Endothelial cell of umbilical vein (primary cell): ENCODE measurements at regions not wholly inside any gene's neighbourhood (a gene's known extent, or its start where the extent isn't known, plus 50 kb on each side); places are given as distances from the start of the nearest gene placed in this dataset.

Experiments used
- BruUV-seq: library from RNA; stranded (reverse); fragments of 400-500 nt; replicated peaks from 2 replicates; lab custom pipeline; 2021; lab: Mats Ljungman, UMichigan
- CTCF ChIA-PET: fragments of 300-600, 350-600 bp; sonication (Branson Sonifier 250); formaldehyde crosslinking; loops from one replicate; lab custom pipeline; 2021; ENCODE audit warnings: antibody characterized with exemption, inconsistent platforms; lab: Charles Lee
- POLR2A ChIA-PET: fragments of 300-600, 350-600 bp; sonication (Branson Sonifier 250); formaldehyde crosslinking; loops from one replicate; lab custom pipeline; 2021; ENCODE audit warnings: antibody characterized with exemption, inconsistent platforms; lab: Charles Lee
- DNase-seq: peaks from one replicate; pipeline ENCODE4 v3.0.0-alpha.2; 2011; ENCODE audit warnings: low read depth, low spot score
- FAIRE-seq: peaks from 2 replicates; lab custom pipeline; 2011; peaks lifted over from hg19 to GRCh38; lab: Jason Lieb, UNC
- H2AFZ ChIP-seq: 2 replicates; pipeline ENCODE4 v1.6.0; 2012; ENCODE audit warnings: low read depth, low read length, control low read depth, inconsistent platforms
- H3K27ac ChIP-seq: 2 replicates; pipeline ENCODE4 v1.5.1; 2011; ENCODE audit warnings: low read depth, mild to moderate bottlenecking, control low read depth, low read length, moderate library complexity; ENCODE audit not compliant: insufficient read depth
- H3K27me3 ChIP-seq, 2 experiments: 2 replicates each; pipeline versions ENCODE4 v1.6.0 to v1.6.1; 2011; ENCODE audit warnings: low read length in 2 of 2, mixed read lengths in 1 of 2; ENCODE audit not compliant: control insufficient read depth in 2 of 2, insufficient read depth in 2 of 2
- H3K36me3 ChIP-seq, 2 experiments: 2 replicates in 1 of 2; 3 replicates in 1 of 2; pipeline ENCODE4 v1.5.1; 2011; ENCODE audit warnings: low read length in 2 of 2, mild to moderate bottlenecking in 1 of 2, moderate library complexity in 1 of 2; ENCODE audit not compliant: control insufficient read depth in 2 of 2, insufficient read depth in 2 of 2; ENCODE audit errors: extremely low read depth in 1 of 2
- H3K4me1 ChIP-seq: 3 replicates; pipeline ENCODE4 v1.5.1; 2011; ENCODE audit warnings: mild to moderate bottlenecking, low read length; ENCODE audit not compliant: control insufficient read depth, insufficient read depth; ENCODE audit errors: extremely low read depth
- H3K4me2 ChIP-seq: 2 replicates; pipeline ENCODE4 v1.6.1; 2011; ENCODE audit warnings: low read length, control low read depth, mixed read lengths; ENCODE audit not compliant: insufficient read depth
- H3K4me3 ChIP-seq, 3 experiments: fragments of 200-600 bp in 1 of 3; sonication (generic), shearing (Covaris generic) in 1 of 3; replicated peaks in 1 of 3; 2 replicates each; pipeline ENCODE4 v1.5.1; 2011 to 2016; ENCODE audit warnings: control low read depth in 3 of 3, low read length in 3 of 3, mild to moderate bottlenecking in 2 of 3, inconsistent platforms in 1 of 3, low read depth in 1 of 3, moderate library complexity in 1 of 3; ENCODE audit not compliant: insufficient read depth in 1 of 3
- H3K79me2 ChIP-seq: 2 replicates; pipeline ENCODE4 v1.6.0; 2012; ENCODE audit warnings: low read length, inconsistent platforms; ENCODE audit not compliant: control insufficient read depth, insufficient read depth
- H3K9ac ChIP-seq: replicated peaks from 2 replicates; pipeline ENCODE3; 2011; ENCODE audit warnings: low read length, control low read depth; ENCODE audit not compliant: insufficient read depth; ENCODE audit errors: extremely low read depth
- H3K9me1 ChIP-seq: replicated peaks from 3 replicates; pipeline ENCODE4 v1.6.0; 2011; ENCODE audit warnings: mild to moderate bottlenecking, low read length; ENCODE audit not compliant: control insufficient read depth, insufficient read depth; ENCODE audit errors: extremely low read depth
- H3K9me3 ChIP-seq: replicated peaks from 2 replicates; pipeline ENCODE4 v1.5.1; 2012; ENCODE audit warnings: low read length, inconsistent platforms; ENCODE audit not compliant: control insufficient read depth, insufficient read depth
- H4K20me1 ChIP-seq: replicated peaks from 2 replicates; pipeline ENCODE3; 2011; ENCODE audit warnings: mild to moderate bottlenecking, low read length; ENCODE audit not compliant: control insufficient read depth, insufficient read depth; ENCODE audit errors: extremely low read depth
- EZH2 ChIP-seq: IDR thresholded peaks from 2 replicates; pipeline ENCODE4 v1.6.1; 2012; ENCODE audit warnings: borderline replicate concordance, low read depth, mild to moderate bottlenecking, moderate library complexity, low read length, inconsistent platforms; ENCODE audit not compliant: severe bottlenecking
- FOS ChIP-seq: IDR thresholded peaks from 2 replicates; pipeline ENCODE4 v1.6.1; 2011; ENCODE audit warnings: mild to moderate bottlenecking, low read length, moderate library complexity, borderline replicate concordance; ENCODE audit not compliant: insufficient read depth
- GATA2 ChIP-seq: IDR thresholded peaks from 2 replicates; pipeline ENCODE4 v1.7.0; 2011; ENCODE audit warnings: low read depth, mild to moderate bottlenecking, moderate library complexity, mixed read lengths, low read length; ENCODE audit not compliant: insufficient read length, insufficient read depth
- JUN ChIP-seq: IDR thresholded peaks from 2 replicates; pipeline ENCODE4 v1.6.1; 2011; ENCODE audit warnings: borderline replicate concordance, low read depth; ENCODE audit not compliant: insufficient read length, insufficient read depth
- MYC ChIP-seq: IDR thresholded peaks from one replicate; pipeline ENCODE4 v1.6.1; 2011; ENCODE audit warnings: mild to moderate bottlenecking, low read depth, low read length
- POLR2A ChIP-seq: IDR thresholded peaks from 2 replicates; pipeline ENCODE4 v1.6.1; 2012; ENCODE audit warnings: low read depth, mild to moderate bottlenecking, control low read depth, low read length
- POLR2AphosphoS5 ChIP-seq: IDR thresholded peaks from 2 replicates; pipeline ENCODE4 v1.6.1; 2012; ENCODE audit warnings: low read depth, mild to moderate bottlenecking, control low read depth, low read length, moderate library complexity; ENCODE audit not compliant: insufficient read depth
- dilution Hi-C: fragments of 300-500 bp; cut with MboI; formaldehyde crosslinking; loops from one replicate; pipeline ENCODE4 v1.15.0; 2019; ENCODE audit warnings: low sequenced_read_pairs; ENCODE audit not compliant: extremely low pct_ligation_motif_present
- intact Hi-C: fragments of 100-400 bp; cut with micrococcal nuclease; formaldehyde crosslinking; loops from one replicate; pipeline ENCODE4 v1.10.0; 2022
- TF ChIP-seq, protein P1 (sequence below), 2 donors: IDR thresholded peaks; 1 replicate in 1 of 2; 2 replicates in 1 of 2; pipeline ENCODE4 v1.5.1; 2011; ENCODE audit warnings: low read length in 2 of 2, mild to moderate bottlenecking in 2 of 2, moderate library complexity in 2 of 2, control low read depth in 1 of 2, inconsistent platforms in 1 of 2, low read depth in 1 of 2; ENCODE audit not compliant: insufficient read depth in 1 of 2; ENCODE audit errors: extremely low read depth in 1 of 2
- TF ChIP-seq, protein P2 (sequence below): IDR thresholded peaks from 2 replicates; pipeline ENCODE4 v1.6.1; 2011; ENCODE audit not compliant: insufficient read depth, insufficient read length

DNA sequence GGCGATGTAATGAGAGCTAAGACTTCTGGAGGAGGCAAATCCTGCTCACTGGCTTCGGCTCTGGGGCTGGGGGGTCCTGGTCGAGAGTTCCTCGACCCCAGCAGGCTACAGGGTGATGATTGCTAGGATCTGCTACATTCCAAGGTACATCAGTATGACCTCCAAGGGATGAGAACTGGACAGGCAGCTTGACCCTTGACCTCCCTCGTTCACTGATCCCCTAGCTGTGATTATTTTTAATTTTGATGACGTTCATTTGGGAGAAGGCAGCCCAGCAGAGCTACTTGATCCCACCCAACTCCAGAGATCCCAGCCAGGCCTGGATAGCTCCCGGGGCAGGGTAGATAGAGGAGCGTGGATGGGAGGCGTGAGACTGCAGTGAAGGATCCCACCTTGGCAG is 242.3 kb downstream of the MAF start:
- Histone ChIP-seq H3K9ac (no peak overlapping the region), H3K9me1 (no peaks in the 10 kb centered on the region), H4K20me1 (no peaks in the 10 kb centered on the region), H3K27ac (no peak overlapping the region), H3K36me3 (no peaks in the 10 kb centered on the region), H3K79me2 (no peaks in the 10 kb centered on the region), H3K4me3 (no peak overlapping the region), H3K4me1 (no peaks in the 10 kb centered on the region), H3K4me2 (no peak overlapping the region), H2AFZ (no peak overlapping the region), H3K27me3 (no peaks in the 10 kb centered on the region), H3K9me3 (peaks cover 8% of the 10 kb centered on the region)
- POLR2A ChIA-PET: no interaction called here
- dilution Hi-C loops (no loop called here), intact Hi-C loops (no loop called here)
- FAIRE-seq (no peak), DNase-seq (no peak)
- TF ChIP-seq JUN: no peak
- TF ChIP-seq, protein P1, sequence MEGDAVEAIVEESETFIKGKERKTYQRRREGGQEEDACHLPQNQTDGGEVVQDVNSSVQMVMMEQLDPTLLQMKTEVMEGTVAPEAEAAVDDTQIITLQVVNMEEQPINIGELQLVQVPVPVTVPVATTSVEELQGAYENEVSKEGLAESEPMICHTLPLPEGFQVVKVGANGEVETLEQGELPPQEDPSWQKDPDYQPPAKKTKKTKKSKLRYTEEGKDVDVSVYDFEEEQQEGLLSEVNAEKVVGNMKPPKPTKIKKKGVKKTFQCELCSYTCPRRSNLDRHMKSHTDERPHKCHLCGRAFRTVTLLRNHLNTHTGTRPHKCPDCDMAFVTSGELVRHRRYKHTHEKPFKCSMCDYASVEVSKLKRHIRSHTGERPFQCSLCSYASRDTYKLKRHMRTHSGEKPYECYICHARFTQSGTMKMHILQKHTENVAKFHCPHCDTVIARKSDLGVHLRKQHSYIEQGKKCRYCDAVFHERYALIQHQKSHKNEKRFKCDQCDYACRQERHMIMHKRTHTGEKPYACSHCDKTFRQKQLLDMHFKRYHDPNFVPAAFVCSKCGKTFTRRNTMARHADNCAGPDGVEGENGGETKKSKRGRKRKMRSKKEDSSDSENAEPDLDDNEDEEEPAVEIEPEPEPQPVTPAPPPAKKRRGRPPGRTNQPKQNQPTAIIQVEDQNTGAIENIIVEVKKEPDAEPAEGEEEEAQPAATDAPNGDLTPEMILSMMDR (IDR thresholded peaks at IDR 0.05; ENCODE audit: extremely low read depth in 1 of 2, insufficient read depth in 1 of 2, low read depth in 1 of 2, low read length in 2 of 2): no peak
- BruUV-seq: no TSS peak
- CTCF ChIA-PET: no interaction called here

DNA sequence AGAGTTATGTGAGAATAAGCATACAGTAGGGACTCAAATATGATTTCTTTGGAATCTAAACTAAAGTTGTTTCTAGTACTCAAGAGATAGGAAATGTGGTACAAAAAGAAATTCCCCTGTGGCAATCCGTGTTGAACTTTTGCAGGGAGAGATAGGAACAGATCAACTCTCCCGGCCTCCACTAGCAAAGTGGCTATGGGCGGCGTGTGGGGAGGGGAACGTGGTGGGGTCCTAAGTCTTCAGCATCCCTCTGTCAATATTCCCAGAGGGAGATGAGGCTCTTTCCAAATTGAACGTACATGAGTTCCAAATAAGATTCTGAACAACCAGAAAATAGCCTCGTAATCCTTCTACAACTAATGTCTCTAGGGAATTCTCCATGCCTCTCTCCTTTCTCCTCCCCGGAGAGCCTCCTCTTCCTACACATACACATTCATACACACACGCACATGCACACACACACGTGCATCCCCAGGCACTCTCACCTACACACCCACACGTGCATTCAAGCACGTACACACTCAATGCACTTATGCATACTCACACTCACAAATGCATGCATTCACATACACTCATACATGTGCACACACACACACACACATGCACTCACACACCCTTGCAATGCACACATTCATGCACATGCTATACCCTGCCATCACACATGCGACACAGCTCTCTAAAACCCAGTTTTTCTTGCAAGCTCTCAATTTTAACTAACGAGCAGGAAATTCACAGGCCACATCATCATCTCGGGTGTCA is 244.8 kb downstream of the MAF start:
- Histone ChIP-seq H3K9ac (no peak overlapping the region), H3K79me2 (no peaks in the 10 kb centered on the region), H3K4me1 (no peaks in the 10 kb centered on the region), H3K27ac (no peak overlapping the region), H4K20me1 (no peaks in the 10 kb centered on the region), H2AFZ (no peak overlapping the region), H3K4me2 (no peak overlapping the region), H3K27me3 (no peaks in the 10 kb centered on the region), H3K36me3 (no peaks in the 10 kb centered on the region), H3K9me3 (peaks cover 8% of the 10 kb centered on the region), H3K4me3 (no peak overlapping the region), H3K9me1 (no peaks in the 10 kb centered on the region)
- DNase-seq: no peak
- FAIRE-seq: no peak
- BruUV-seq: no TSS peak
- intact Hi-C loops: no loop called here
- TF ChIP-seq POLR2A (no peak), GATA2 (no peak), JUN (no peak), MYC (no peak), FOS (no peak), POLR2AphosphoS5 (no peak), EZH2 (no peak)
- TF ChIP-seq, protein P2, sequence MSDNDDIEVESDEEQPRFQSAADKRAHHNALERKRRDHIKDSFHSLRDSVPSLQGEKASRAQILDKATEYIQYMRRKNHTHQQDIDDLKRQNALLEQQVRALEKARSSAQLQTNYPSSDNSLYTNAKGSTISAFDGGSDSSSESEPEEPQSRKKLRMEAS: no peak
- TF ChIP-seq, protein P1 (IDR thresholded peaks at IDR 0.05; ENCODE audit: extremely low read depth in 1 of 2, insufficient read depth in 1 of 2, low read depth in 1 of 2, low read length in 2 of 2): no peak
- ChIA-PET CTCF (no interaction called here), POLR2A (no interaction called here)
- dilution Hi-C loops: no loop called here
